ENCODE measurements at regions not wholly inside any gene's neighbourhood (a gene's known extent, or its start where the extent isn't known, plus 50 kb on each side); places are given as distances from the start of the nearest gene placed in this dataset.

GRCh38 chr15:39124553-39125171, 456.2 kb upstream of the THBS1 start:
- Mint-ChIP-seq H3K9me3 (peaks cover 5% of the 10 kb centered on the region), H3K4me1 (peaks cover 14% of the 10 kb centered on the region), H3K27ac (no peak overlapping the region), H3K36me3 (ENCODE audit: low read depth) (no peaks in the 10 kb centered on the region), H3K27me3 (ENCODE audit: low read depth, poor library complexity) (no peaks in the 10 kb centered on the region), H3K4me3 (no peak overlapping the region)
- TF ChIP-seq CTCF (IDR thresholded peaks at IDR 0.05): no peak
- DNase-seq: no peak

- peaks cover 2% of the 10 kb centered on the region for H3K9me3 Mint-ChIP-seq
- DNase-seq: no peak
- H3K36me3 Mint-ChIP-seq (ENCODE audit: low read depth): no peaks in the 10 kb centered on the region
- no peak overlapping the region for H3K27ac Mint-ChIP-seq
- no peak for TF ChIP-seq CTCF (IDR thresholded peaks at IDR 0.05)
- H3K4me1 Mint-ChIP-seq: peaks cover 14% of the 10 kb centered on the region
- H3K4me3 Mint-ChIP-seq: no peak overlapping the region
- H3K27me3 Mint-ChIP-seq (ENCODE audit: low read depth, poor library complexity): no peaks in the 10 kb centered on the region
Observed at GRCh38 chr15:39125226-39125625, 455.7 kb upstream of the THBS1 start.

DNA sequence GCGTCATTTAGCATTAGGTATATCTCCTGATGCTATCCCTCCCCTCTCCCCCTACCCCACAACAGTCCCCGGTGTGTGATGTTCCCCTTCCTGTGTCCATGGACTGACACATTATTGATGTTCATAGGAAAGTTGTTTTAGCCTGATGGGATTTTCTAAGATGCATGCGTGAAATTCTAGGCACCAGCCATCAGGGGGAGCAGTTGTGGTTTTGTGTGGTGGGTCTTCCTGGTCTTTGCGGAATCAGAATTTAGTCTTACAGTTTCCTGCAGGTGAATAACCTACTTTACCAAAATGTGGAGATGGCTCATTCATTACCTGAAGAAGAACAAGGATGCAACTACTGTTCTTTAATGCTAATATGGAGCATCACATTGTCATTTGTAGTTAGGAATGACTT, 455.0 kb upstream of the THBS1 start:
- Mint-ChIP-seq H3K27me3 (ENCODE audit: low read depth, poor library complexity) (no peaks in the 10 kb centered on the region), H3K27ac (no peak overlapping the region), H3K36me3 (ENCODE audit: low read depth) (no peaks in the 10 kb centered on the region), H3K4me1 (peaks cover 14% of the 10 kb centered on the region), H3K9me3 (no peaks in the 10 kb centered on the region), H3K4me3 (no peak overlapping the region)
- peak; percentile 61 for TF ChIP-seq CTCF (IDR thresholded peaks at IDR 0.05)
- DNase-seq: peak; percentile 15

GRCh38 chr15:39127151-39127790, 453.6 kb upstream of the THBS1 start:
- Mint-ChIP-seq H3K4me1 (peaks cover 14% of the 10 kb centered on the region), H3K36me3 (ENCODE audit: low read depth) (no peaks in the 10 kb centered on the region), H3K27ac (no peak overlapping the region), H3K9me3 (no peaks in the 10 kb centered on the region), H3K4me3 (no peak overlapping the region), H3K27me3 (ENCODE audit: low read depth, poor library complexity) (no peaks in the 10 kb centered on the region)
- no peak for DNase-seq
- no peak for TF ChIP-seq CTCF (IDR thresholded peaks at IDR 0.05)

- H3K27ac Mint-ChIP-seq: no peak overlapping the region
- no peaks in the 10 kb centered on the region for H3K9me3 Mint-ChIP-seq
- no peak for TF ChIP-seq CTCF (IDR thresholded peaks at IDR 0.05)
- no peaks in the 10 kb centered on the region for H3K27me3 Mint-ChIP-seq (ENCODE audit: low read depth, poor library complexity)
- peaks cover 14% of the 10 kb centered on the region for H3K4me1 Mint-ChIP-seq
- H3K36me3 Mint-ChIP-seq (ENCODE audit: low read depth): no peaks in the 10 kb centered on the region
- no peak for DNase-seq
- no peak overlapping the region for H3K4me3 Mint-ChIP-seq
Observed at GRCh38 chr15:39127925-39128617, 452.8 kb upstream of the THBS1 start.

Measured in nephron progenitor cell (in vitro differentiated cells).